GM19468 (cell line): ENCODE measurements at regions not wholly inside any gene's neighbourhood (a gene's known extent, or its start where the extent isn't known, plus 50 kb on each side); places are given as distances from the start of the nearest gene placed in this dataset.
"Not testable (repeated sequence)": the region's sequence is repeated elsewhere in the genome, so short reads cannot be mapped to it uniquely, and the experiment has no call there.

ENCODE experiments used
- ATAC-seq: cut with Tn5 transposase; IDR thresholded peaks from one replicate; pipeline ENCODE4 v1.9.1; 2021; ENCODE audit warnings: mild to moderate bottlenecking, moderate library complexity, moderate number of reproducible peaks; ENCODE audit not compliant: unreplicated experiment; ENCODE audit errors: extremely low read depth

DNA sequence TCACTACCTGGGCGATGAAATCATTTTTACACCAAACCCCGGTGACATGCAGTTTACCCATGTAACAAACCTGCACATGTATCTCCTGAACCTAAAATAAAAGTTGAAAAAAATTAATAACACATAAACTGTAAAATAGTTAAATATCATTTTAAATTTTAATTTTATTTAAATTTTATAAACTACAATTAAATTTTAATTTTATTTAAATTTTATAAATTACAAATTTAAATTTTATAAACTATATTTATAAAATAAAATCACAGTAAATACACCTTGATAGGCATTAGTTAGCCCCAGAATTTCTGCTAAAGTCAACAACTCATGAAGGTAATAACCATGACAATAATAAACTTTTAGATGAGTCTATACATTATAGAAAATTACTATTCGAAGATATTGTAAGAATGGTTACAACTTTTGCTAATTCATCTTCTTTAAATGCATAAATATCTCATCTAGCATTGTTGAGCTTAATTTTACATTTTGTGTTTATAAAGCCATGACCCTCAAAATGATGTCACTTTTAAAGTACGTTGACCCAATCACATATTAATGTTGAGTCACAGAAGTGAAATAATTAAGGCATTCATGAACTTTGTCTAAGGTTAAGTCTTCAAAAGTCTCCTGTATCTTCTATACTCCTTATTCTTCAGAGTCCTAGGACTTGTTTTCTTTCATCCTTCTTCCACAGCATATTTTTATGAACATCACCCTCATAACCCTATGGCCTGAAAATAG lies 755.8 kb upstream of the LCORL start:
- no peak for ATAC-seq

- no peak for ATAC-seq
Observed at GRCh38 chr4:18767921-18768320, 746.4 kb upstream of the LCORL start.

- ATAC-seq, result no peak
Observed at GRCh38 chr4:18756671-18757070, 735.1 kb upstream of the LCORL start.

DNA sequence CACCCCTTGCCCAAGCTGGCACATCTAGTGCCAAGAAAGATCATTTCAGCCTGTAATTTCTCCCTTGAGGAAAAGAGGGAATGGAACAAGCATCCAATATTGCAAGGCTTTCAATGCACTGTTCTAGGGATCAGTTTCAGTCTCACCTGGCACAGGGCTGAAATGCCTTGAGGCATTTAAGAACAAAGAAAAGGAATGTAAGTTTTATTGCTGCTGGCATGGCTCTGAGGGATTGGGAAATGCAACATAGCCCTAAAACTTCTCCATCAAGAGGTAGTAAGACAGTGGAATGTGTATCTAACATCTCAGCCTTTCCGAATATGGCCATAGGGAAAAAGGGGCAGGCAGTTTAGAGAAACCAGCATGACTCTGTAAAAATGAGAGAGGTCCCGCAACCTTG lies 732.6 kb upstream of the LCORL start:
- no peak for ATAC-seq

- no peak for ATAC-seq
Observed at GRCh38 chr4:18751083-18751482, 729.5 kb upstream of the LCORL start.

GRCh38 chr4:18749391-18749790 lies 727.8 kb upstream of the LCORL start:
- ATAC-seq, result no peak

DNA sequence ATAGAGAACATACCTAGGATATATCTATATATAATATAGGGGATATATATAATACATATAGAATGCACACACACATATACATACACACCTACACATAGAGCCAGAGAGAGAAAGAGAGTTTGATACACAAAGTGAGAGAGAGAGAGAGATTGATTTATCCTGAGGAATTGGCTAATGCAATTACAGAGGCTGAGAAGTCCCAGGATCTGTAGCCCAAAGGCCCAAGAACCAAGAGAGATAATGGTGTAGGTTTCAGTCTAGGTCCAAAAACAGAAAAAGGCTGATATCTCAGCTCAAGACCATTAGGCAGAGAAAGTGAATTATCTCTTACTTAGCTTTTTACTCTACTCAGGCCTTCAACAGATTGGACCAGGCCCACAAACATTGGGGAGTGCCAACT lies 715.0 kb upstream of the LCORL start:
- no peak for ATAC-seq

- no peak for ATAC-seq
Observed at GRCh38 chr4:18735740-18736268, 714.2 kb upstream of the LCORL start.

GRCh38 chr4:18734405-18734804 lies 712.9 kb upstream of the LCORL start:
- no peak for ATAC-seq

- no peak for ATAC-seq
Observed at GRCh38 chr4:18733961-18734360, 712.4 kb upstream of the LCORL start.

GRCh38 chr4:18722748-18723191 lies 701.2 kb upstream of the LCORL start:
- no peak for ATAC-seq

DNA sequence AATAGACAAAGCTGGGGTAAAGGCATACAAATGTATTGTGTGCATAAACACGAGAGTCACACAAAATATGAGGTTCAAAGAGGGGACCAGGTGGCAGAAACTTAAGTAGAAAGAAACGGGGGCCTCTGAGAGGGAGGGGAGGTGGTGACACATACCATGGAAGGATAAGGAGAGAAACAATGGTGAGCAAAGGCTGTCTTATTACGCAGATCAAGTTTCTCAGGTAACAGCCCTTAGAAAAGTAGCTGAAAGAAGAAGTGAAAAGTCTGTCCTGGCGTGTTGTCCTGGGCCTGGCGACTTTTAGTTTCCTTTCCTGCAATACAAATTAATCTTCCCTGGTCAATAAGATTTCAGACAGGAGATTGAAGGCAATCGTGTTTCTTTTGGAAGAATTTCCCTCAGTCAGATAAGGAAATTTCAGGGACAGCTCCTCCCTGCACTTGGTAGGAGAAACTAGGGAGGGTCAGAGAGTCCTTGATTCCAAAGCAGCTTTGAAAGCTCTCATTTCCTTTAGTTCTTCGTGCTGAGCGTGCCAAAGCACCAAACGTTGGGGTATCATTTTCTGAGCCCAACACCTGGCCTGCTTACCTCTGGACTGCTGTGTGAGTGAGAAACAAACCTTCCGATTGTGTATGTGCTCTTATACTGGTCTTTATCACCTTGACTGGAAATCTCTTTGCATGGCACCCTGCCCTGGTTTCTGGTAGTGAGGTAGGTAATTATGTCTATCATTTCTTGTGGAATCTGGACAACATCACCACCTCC lies 676.7 kb upstream of the LCORL start:
- ATAC-seq, result no peak

DNA sequence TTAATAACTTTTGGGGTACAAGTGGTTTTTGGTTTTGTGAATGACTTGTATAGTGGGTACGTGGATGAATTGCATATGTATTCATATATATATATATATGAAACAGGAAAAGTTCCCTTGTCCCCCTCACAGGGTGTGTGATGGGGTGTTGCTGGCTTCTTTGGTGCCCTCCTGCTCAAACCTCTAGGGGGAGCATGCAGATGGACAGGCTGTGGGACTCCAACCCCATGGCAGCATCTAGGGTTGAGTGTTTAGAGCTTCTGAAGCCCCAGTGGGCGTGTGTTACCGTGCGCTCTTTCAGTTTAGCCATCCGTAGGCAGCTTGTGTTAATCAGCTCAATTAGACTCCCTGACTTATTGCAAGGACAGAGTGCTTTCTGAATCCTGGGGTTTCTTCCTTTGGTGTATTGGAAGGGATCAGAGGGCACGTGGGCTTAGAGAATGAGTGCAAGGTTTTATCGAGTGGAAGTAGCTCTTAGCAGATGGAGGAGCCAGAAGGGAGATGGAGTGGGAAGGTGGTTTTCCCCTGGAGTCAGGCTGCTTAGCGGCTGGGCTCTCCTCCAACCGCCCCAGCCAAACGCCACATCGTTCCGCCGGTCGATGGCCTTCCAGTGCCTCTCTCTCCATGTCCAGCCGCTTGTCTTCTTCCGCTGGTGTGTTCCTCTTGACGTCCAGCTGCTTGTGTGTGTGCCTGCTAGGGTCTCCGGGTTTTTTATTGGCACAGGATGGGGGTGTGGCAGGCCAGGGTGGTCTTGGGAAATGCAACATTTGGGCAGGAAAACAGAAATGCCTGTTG lies 674.4 kb upstream of the LCORL start:
- no peak for ATAC-seq

DNA sequence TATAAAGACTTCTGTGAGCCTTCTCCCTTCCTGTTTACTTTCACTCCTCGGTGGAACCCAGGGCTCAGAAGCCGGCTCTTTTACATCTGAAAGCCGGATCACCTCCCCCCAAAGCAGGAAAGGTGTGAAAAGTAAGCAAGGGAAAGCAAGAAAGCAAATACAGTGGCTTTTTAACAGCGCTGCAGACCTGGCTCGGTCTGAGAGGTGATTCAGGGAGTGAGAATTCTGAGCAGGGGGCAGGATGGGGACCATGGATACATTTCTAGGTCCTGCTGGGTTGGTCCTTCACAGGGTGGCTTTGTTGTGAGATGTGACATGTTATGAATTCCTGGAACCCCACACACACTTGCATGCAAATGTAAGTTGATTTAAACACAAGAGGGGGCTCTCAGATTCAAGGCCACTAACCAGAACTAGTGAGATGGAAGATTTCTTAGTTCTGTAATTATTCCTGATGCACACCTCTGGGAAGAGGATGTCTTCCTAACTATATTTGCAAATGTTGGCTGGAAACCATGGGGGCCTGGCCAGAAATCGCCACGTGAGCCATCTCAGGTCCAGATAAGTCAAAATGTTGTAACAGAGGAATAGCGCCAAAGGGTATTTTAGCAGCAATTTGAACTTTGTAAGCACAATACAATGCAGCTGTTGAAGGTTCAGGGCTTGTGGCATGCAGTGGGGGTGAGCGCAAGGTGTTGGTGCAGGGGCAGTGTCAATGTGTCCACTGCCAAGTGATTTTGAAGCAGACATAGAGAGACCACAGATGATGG lies 670.1 kb upstream of the LCORL start:
- ATAC-seq, result no peak

DNA sequence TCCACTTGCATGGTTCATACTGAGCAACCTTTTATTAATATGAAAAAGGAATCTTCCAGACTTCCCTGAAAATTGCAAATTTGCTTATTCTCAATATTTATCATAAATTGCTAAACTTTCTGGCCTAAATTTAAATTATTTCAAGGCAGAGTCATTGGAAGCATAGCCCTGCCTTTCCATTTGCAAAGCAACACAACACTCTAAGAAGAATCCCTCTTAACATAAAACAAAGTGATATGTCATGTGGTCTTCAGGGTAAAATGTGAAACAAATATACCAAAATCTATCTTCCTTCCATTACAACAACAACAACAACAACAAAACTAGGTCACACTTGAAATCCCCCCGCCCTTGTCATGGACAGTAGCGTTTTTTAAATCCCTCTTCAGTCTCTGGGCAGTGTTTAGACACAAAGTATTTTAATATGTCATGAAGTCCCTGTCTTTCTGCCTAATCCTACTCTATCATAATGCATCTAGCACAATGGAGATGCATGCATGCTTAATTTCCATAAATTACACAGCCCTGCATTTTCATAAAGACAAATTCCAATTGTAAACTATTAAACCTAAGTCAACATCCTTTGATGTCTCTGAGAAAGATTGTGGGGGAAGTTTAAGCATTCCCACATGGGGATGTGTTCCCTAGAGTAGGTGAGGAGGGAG lies 668.9 kb upstream of the LCORL start:
- ATAC-seq, result no peak

- no peak for ATAC-seq
Observed at GRCh38 chr4:18689308-18690115, 668.0 kb upstream of the LCORL start.

- not testable (repeated sequence) for ATAC-seq
Observed at GRCh38 chr4:18688351-18688750, 666.8 kb upstream of the LCORL start.

GRCh38 chr4:18686338-18687037 lies 664.9 kb upstream of the LCORL start:
- no peak for ATAC-seq
